NCI-H345 treated with DMSO at 0.1 percent for 48 hours (cell line): ENCODE measurements at regions not wholly inside any gene's neighbourhood (a gene's known extent, or its start where the extent isn't known, plus 50 kb on each side); places are given as distances from the start of the nearest gene placed in this dataset.

ENCODE experiments used
- DNase-seq: peaks from one replicate; lab custom pipeline; 2025; ENCODE audit not compliant: unreplicated experiment; lab: John Stamatoyannopoulos, UW

DNA sequence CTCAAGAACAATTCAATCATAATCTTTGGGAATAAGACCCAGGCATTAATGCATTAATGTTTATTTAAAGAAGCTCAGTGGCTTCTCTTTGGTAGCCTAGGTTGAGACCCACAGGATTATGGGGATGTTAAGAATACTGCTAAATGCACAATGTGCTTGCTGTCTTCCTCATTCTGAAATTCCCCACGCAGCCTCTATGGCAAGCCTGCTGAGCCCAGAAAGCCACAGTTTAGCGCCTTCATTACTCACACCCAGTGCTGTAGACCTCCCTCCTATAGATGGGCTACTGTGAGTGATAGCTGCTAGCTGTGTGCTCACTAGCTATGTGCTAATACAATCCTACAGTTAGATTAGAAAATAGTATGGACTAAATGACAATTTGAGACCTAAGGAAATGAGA, 90.6 kb downstream of the TNFSF13B start:
- no peak for DNase-seq

DNA sequence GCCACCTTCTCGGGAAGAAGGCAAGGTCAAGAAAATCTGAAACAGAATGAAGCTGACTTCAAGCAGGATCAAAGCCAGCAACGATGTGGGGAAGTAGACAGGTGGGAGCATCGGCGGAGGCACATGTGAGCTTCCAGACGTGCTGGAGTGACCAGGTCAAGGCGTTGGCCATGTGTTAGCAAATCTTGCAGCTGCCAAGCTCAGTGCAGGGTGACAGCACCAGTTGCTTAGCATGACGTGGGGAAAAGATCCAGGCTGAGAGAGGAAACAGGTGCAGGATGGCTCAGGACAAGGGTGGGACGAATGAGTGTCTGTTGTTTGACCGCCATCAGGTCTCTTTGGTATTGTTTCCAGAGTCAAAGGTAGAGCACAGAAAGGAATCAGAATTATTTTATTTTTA, 92.3 kb downstream of the TNFSF13B start:
- no peak for DNase-seq

- DNase-seq: no peak
Measured at GRCh38 chr13:108363666-108364065, 94.1 kb downstream of the TNFSF13B start.

DNA sequence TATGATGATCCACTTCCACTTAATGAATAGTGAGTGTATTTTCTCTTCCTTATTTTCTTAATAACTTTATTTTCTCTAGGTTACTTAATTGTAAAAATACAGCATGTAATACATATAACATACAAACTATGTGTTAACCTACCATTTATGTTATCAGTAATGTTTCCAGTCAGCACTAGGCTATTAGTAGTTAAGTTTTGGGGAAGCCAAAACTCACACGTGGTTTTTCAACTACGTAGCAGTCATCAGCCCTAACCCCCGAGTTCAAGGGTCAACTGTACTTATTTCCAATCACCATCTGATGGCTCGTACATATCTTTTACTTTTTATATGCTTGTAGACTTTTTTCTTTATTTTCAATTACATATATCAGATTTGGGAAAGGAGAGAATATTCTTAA, 95.7 kb downstream of the TNFSF13B start:
- no peak for DNase-seq

DNA sequence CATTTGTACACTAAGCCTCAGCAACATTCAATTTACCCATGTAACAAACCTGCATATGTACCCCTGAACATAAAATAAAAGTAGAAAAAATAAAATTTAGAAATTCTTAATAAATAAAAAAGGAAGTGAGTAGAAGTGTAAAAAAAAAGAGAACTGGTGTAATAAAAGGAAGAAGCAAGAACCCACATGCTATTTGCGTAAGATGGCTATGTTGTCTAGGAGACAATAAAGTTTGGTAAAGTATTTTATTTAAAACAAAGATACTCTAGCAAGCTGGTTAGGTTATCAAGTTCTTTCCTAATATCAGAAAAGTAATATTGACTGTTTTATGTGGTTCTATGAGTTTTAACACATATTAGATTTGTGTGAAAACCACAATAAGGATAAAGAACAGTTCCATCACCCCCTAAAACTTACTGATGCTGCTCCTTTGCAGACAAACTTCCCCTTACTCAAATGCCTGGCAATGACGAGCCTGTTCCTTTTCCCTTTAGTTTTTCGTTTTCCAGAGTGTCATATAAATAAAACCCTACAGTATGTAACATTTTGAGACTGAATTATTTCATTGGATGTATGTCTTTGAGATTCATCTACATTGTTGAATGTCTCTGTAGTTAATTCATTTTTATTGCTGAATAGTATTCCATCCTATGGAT, 98.9 kb downstream of the TNFSF13B start:
- DNase-seq: no peak

- DNase-seq: no peak
Measured at GRCh38 chr13:108369412-108369811, 99.9 kb downstream of the TNFSF13B start.

GRCh38 chr13:108375034-108375433, 105.5 kb downstream of the TNFSF13B start:
- DNase-seq: no peak

DNA sequence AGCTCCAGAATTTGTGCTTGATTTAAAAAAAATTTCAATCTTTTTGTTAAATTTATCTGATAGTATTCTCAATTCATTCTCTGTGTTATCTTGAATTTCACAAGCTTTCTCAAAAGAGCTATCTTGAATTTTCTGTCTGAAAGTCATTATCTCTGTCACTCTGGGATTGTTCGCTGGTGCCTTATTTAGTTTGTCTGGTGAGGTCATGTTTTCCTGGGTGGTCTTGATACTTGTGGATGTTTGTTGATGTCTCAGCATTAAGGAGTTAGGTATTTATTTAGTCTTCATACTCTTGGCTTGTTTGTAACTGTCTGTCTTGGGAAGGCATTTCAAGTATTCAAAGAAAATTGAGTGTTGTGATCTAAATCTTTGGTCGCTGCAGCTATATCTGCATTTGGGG, 106.3 kb downstream of the TNFSF13B start:
- no peak for DNase-seq

DNA sequence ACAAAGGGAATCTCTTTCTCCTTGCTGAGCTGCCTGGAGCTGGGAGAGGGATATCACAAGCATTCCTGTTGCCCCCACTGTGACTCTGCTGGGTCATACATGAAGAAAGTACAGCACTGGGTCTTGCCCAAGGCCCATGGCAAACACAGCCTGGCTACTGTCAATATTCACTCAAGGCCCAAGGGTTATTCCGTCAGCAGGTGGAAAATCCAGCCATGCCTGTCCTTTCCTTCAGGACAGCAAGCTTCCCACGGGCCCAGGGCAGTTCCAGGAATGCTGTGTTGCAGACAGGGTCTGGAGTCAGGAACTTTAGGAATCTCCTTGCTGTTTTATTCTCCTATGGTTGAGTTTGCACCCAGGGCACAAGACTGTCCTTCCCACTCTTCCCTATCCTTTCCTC, 106.8 kb downstream of the TNFSF13B start:
- no peak for DNase-seq

DNA sequence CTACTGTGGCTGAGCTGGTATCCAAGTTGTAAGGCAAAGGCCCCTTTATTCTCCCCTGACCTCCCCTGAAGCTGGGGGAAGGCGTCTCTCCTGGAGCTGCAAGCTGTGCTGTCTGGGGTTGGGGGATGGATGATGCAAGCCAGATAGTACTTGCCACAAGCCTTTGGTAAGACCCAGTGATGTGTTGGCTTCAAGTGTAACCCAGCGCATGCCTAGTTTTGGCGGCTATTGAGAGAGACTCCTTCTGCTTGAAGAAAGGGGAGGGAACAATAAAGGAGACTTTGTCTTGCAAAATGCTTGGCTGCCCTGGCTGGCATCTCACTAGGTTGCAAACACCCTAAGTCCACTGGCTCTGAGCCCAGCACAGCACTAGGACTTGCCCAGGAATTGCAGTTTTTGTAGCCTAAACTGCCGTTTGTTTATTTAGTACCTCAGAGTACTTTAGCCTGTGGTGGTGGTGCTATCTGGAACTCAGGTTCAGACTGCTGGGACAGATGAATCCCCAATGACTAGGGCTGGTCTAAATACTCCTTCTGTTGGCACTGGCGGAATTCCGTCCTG, 108.2 kb downstream of the TNFSF13B start:
- no peak for DNase-seq

DNA sequence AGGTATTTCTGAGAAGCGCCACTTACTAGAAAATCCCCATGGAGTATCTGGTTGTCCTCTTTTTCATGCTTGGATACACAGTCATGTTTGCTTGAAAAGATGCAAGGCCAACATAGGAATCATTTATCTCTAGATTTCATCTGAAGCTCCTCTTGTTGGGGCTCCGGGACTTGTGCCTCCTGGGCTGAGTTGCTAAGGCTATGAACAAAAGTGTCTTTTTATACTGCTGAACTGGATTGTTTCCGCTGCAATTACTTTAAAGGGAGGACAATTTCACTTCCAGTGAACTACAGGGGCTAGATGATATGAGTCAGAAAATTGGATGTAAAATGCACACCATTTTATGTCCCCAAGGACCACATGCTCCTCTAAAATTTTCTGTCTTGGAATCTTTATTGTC, 114.1 kb downstream of the TNFSF13B start:
- no peak for DNase-seq

GRCh38 chr13:108387156-108387555, 117.6 kb downstream of the TNFSF13B start:
- no peak for DNase-seq

GRCh38 chr13:108402850-108403249, 133.3 kb downstream of the TNFSF13B start:
- DNase-seq: no peak

- no peak for DNase-seq
Measured at GRCh38 chr13:108407495-108407894, 138.0 kb downstream of the TNFSF13B start.

- no peak for DNase-seq
Measured at GRCh38 chr13:108408672-108409071, 139.2 kb downstream of the TNFSF13B start.

DNA sequence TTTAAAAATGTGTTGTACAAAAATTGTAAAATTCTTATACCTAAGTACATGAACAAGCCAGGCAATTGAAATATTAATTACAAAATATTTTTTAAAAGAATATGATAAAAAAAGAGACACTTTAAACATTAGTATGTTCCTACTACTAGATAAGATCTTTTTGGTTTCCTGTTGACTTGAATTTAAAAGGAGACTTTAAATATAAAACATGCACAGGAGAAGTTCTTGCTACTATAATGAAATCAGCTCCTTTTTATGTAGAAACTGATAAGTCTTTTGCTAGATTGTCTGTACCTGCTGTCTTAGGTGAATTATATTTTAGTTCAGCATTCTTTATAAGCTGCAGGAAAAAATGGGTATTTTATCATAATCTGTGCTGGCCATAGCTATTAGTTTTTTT, 140.2 kb downstream of the TNFSF13B start:
- DNase-seq: no peak

- DNase-seq: no peak
Measured at GRCh38 chr13:108419768-108420167, 150.2 kb downstream of the TNFSF13B start.

DNA sequence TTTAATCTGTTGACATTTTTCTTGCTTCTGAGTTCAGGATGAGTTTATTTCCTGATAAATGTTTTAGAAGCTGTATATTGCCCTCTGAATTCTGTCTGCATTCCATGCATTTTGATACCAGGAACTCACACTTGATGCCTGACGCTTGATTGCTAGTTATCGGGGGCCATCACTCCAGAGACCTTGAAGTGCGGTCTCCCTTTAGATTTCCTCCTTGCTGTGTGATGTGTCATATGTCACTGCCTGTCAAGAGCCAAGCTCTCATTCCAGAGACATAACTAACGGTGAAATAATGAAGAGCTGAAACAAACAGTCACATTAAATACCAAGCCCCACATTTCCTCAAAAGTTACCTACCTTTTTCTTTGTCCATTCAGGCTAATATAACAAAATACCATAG, 155.5 kb downstream of the TNFSF13B start:
- no peak for DNase-seq

GRCh38 chr13:108426893-108427292, 157.4 kb downstream of the TNFSF13B start:
- DNase-seq: no peak

GRCh38 chr13:108427355-108427754, 157.8 kb downstream of the TNFSF13B start:
- no peak for DNase-seq

- no peak for DNase-seq
Measured at GRCh38 chr13:108428691-108429090, 159.2 kb downstream of the TNFSF13B start.

DNA sequence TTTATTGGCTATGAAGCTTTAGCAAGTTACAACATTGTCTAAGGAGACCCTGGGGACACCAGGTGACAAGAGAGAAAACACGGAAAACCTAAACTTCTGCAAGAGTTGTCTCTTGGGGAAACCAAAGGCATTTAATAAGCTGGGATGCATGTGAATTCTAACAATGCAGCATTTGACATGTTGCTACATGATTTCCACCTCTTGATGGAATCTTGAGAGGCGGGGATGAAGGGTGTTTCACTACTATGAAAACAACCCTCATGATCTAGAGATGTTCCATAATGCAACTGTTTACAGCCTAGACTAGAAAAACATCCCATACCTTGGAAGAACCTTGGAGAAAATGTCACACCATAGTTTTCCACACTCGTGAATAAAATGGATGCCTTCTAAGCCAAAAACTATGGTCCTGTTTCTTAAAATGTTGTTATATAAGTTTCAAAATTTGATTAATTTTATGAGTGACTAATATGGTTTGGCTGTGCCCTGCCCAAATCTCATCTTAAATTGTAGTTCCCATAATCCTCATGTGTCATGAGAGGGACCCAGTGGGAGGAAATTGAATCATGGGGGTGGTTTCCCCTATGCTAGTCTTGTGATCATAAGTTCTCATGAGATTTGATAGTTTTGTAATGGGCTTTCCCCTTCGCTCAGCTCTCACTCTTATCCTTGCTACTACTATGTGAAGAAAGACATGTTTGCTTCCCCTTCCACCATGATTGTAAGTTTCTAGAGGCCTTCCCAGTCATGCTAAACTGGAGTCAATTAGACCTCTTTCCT, 164.6 kb downstream of the TNFSF13B start:
- DNase-seq: no peak
